ENCODE measurements at regions not wholly inside any gene's neighbourhood (a gene's known extent, or its start where the extent isn't known, plus 50 kb on each side); places are given as distances from the start of the nearest gene placed in this dataset.

GRCh38 chr7:9856668-9857067 lies 1117.0 kb upstream of the PHF14 start:
- no peak for DNase-seq (ENCODE audit: low spot score)

- no peak for DNase-seq (ENCODE audit: low spot score)
Measured at GRCh38 chr7:9863545-9863944, 1110.1 kb upstream of the PHF14 start.

GRCh38 chr7:9869151-9869550 lies 1104.5 kb upstream of the PHF14 start:
- DNase-seq (ENCODE audit: low spot score) = no peak

- DNase-seq (ENCODE audit: low spot score) = no peak
Measured at GRCh38 chr7:9869566-9869965, 1104.1 kb upstream of the PHF14 start.

GRCh38 chr7:9870674-9871073 lies 1103.0 kb upstream of the PHF14 start:
- DNase-seq (ENCODE audit: low spot score) = no peak

- DNase-seq (ENCODE audit: low spot score) = no peak
Measured at GRCh38 chr7:9874182-9874581, 1099.5 kb upstream of the PHF14 start.

- no peak for DNase-seq (ENCODE audit: low spot score)
Measured at GRCh38 chr7:9876053-9876452, 1097.6 kb upstream of the PHF14 start.

GRCh38 chr7:9889554-9889953 lies 1084.1 kb upstream of the PHF14 start:
- no peak for DNase-seq (ENCODE audit: low spot score)

- DNase-seq (ENCODE audit: low spot score) = no peak
Measured at GRCh38 chr7:9890092-9890491, 1083.6 kb upstream of the PHF14 start.

- DNase-seq (ENCODE audit: low spot score) = no peak
Measured at GRCh38 chr7:9891056-9891455, 1082.6 kb upstream of the PHF14 start.

- no peak for DNase-seq (ENCODE audit: low spot score)
Measured at GRCh38 chr7:9900339-9900738, 1073.3 kb upstream of the PHF14 start.

- no peak for DNase-seq (ENCODE audit: low spot score)
Measured at GRCh38 chr7:9921326-9921725, 1052.3 kb upstream of the PHF14 start.

- DNase-seq (ENCODE audit: low spot score) = no peak
Measured at GRCh38 chr7:9937944-9938631, 1035.6 kb upstream of the PHF14 start.

GRCh38 chr7:9939176-9939575 lies 1034.5 kb upstream of the PHF14 start:
- DNase-seq (ENCODE audit: low spot score) = no peak

GRCh38 chr7:9945131-9945530 lies 1028.5 kb upstream of the PHF14 start:
- DNase-seq (ENCODE audit: low spot score) = no peak

GRCh38 chr7:9945857-9946256 lies 1027.8 kb upstream of the PHF14 start:
- no peak for DNase-seq (ENCODE audit: low spot score)

GRCh38 chr7:9955138-9955537 lies 1018.5 kb upstream of the PHF14 start:
- no peak for DNase-seq (ENCODE audit: low spot score)

GRCh38 chr7:9958486-9958885 lies 1015.2 kb upstream of the PHF14 start:
- no peak for DNase-seq (ENCODE audit: low spot score)

- DNase-seq (ENCODE audit: low spot score) = no peak
Measured at GRCh38 chr7:9960460-9960859, 1013.2 kb upstream of the PHF14 start.

- DNase-seq (ENCODE audit: low spot score) = no peak
Measured at GRCh38 chr7:9961161-9961922, 1012.3 kb upstream of the PHF14 start.

- DNase-seq (ENCODE audit: low spot score) = no peak
Measured at GRCh38 chr7:9962742-9963141, 1010.9 kb upstream of the PHF14 start.

- DNase-seq (ENCODE audit: low spot score) = no peak
Measured at GRCh38 chr7:9978106-9979064, 995.3 kb upstream of the PHF14 start.

All from CD4-positive, alpha-beta T cell treated with Interleukin-2 at 100 ng/mL for 4 hours (primary cell).